LNCAP (cell line): ENCODE measurements at regions not wholly inside any gene's neighbourhood (a gene's known extent, or its start where the extent isn't known, plus 50 kb on each side); places are given as distances from the start of the nearest gene placed in this dataset.

Experiments used
- CTCF ChIP-seq: fragments of 450-650 bp; IDR thresholded peaks from 2 replicates; pipeline ENCODE4 v1.5.1; 2017; ENCODE audit warnings: mild to moderate bottlenecking

- TF ChIP-seq CTCF: no peak
Observed at GRCh38 chr5:67971971-67972821, 243.4 kb upstream of the PIK3R1 start.

GRCh38 chr5:67971223-67971830 lies 244.2 kb upstream of the PIK3R1 start:
- no peak for TF ChIP-seq CTCF

GRCh38 chr5:67969631-67970030 lies 245.9 kb upstream of the PIK3R1 start:
- TF ChIP-seq CTCF: no peak

- no peak for TF ChIP-seq CTCF
Observed at GRCh38 chr5:67969176-67969575, 246.4 kb upstream of the PIK3R1 start.

GRCh38 chr5:67966712-67967111 lies 248.8 kb upstream of the PIK3R1 start:
- no peak for TF ChIP-seq CTCF

- TF ChIP-seq CTCF: no peak
Observed at GRCh38 chr5:67964619-67965018, 250.9 kb upstream of the PIK3R1 start.

- TF ChIP-seq CTCF: no peak
Observed at GRCh38 chr5:67963789-67964519, 251.6 kb upstream of the PIK3R1 start.
